ENCODE measurements at regions not wholly inside any gene's neighbourhood (a gene's known extent, or its start where the extent isn't known, plus 50 kb on each side); places are given as distances from the start of the nearest gene placed in this dataset.
A peak's percentile ranks its signal among the peaks of the same experiment; 100 is the strongest.

- no peak for DNase-seq (ENCODE audit: extremely low spot score, insufficient read length, low read depth)
- FAIRE-seq, result no peak
Observed at GRCh38 chr18:45167631-45168280, 447.5 kb upstream of the SLC14A2 start.

- FAIRE-seq, result no peak
- DNase-seq (ENCODE audit: extremely low spot score, insufficient read length, low read depth), result no peak
Observed at GRCh38 chr18:45168866-45169600, 446.2 kb upstream of the SLC14A2 start.

- DNase-seq (ENCODE audit: extremely low spot score, insufficient read length, low read depth) (no peak), FAIRE-seq (no peak)
Observed at GRCh38 chr18:45169610-45170009, 445.7 kb upstream of the SLC14A2 start.

GRCh38 chr18:45171679-45172191 lies 443.5 kb upstream of the SLC14A2 start:
- no peak for FAIRE-seq
- no peak for DNase-seq (ENCODE audit: extremely low spot score, insufficient read length, low read depth)

GRCh38 chr18:45173327-45173726 lies 441.9 kb upstream of the SLC14A2 start:
- peak; percentile 58 for FAIRE-seq
- DNase-seq (ENCODE audit: extremely low spot score, insufficient read length, low read depth), result no peak

- DNase-seq (ENCODE audit: extremely low spot score, insufficient read length, low read depth) (no peak), FAIRE-seq (peak; percentile 67)
Observed at GRCh38 chr18:45173799-45174519, 441.3 kb upstream of the SLC14A2 start.

- FAIRE-seq, result no peak
- no peak for DNase-seq (ENCODE audit: extremely low spot score, insufficient read length, low read depth)
Observed at GRCh38 chr18:45174629-45175136, 440.6 kb upstream of the SLC14A2 start.

GRCh38 chr18:45175511-45175910 lies 439.8 kb upstream of the SLC14A2 start:
- FAIRE-seq (no peak), DNase-seq (ENCODE audit: extremely low spot score, insufficient read length, low read depth) (no peak)

GRCh38 chr18:45186832-45187231 lies 428.4 kb upstream of the SLC14A2 start:
- no peak for DNase-seq (ENCODE audit: extremely low spot score, insufficient read length, low read depth)
- no peak for FAIRE-seq

GRCh38 chr18:45191795-45192194 lies 423.5 kb upstream of the SLC14A2 start:
- DNase-seq (ENCODE audit: extremely low spot score, insufficient read length, low read depth), result no peak
- no peak for FAIRE-seq

GRCh38 chr18:45197526-45197970 lies 417.7 kb upstream of the SLC14A2 start:
- FAIRE-seq, result peak; percentile 90
- DNase-seq (ENCODE audit: extremely low spot score, insufficient read length, low read depth), result peak; percentile 23

GRCh38 chr18:45198526-45198925 lies 416.8 kb upstream of the SLC14A2 start:
- FAIRE-seq (peak; percentile 15), DNase-seq (ENCODE audit: extremely low spot score, insufficient read length, low read depth) (no peak)

GRCh38 chr18:45201029-45201428 lies 414.2 kb upstream of the SLC14A2 start:
- FAIRE-seq, result no peak
- DNase-seq (ENCODE audit: extremely low spot score, insufficient read length, low read depth), result no peak

- FAIRE-seq (peak; percentile 9), DNase-seq (ENCODE audit: extremely low spot score, insufficient read length, low read depth) (no peak)
Observed at GRCh38 chr18:45201489-45201888, 413.8 kb upstream of the SLC14A2 start.

GRCh38 chr18:45202061-45202460 lies 413.2 kb upstream of the SLC14A2 start:
- FAIRE-seq, result no peak
- no peak for DNase-seq (ENCODE audit: extremely low spot score, insufficient read length, low read depth)

- DNase-seq (ENCODE audit: extremely low spot score, insufficient read length, low read depth), result no peak
- FAIRE-seq, result no peak
Observed at GRCh38 chr18:45203677-45204076, 411.6 kb upstream of the SLC14A2 start.

- DNase-seq (ENCODE audit: extremely low spot score, insufficient read length, low read depth), result no peak
- no peak for FAIRE-seq
Observed at GRCh38 chr18:45207328-45207727, 407.9 kb upstream of the SLC14A2 start.

GRCh38 chr18:45208164-45208563 lies 407.1 kb upstream of the SLC14A2 start:
- FAIRE-seq (no peak), DNase-seq (ENCODE audit: extremely low spot score, insufficient read length, low read depth) (no peak)

- DNase-seq (ENCODE audit: extremely low spot score, insufficient read length, low read depth) (peak; percentile 45), FAIRE-seq (peak; percentile 95)
Observed at GRCh38 chr18:45212181-45213039, 402.9 kb upstream of the SLC14A2 start.

- FAIRE-seq, result no peak
- DNase-seq (ENCODE audit: extremely low spot score, insufficient read length, low read depth), result no peak
Observed at GRCh38 chr18:45213040-45213333, 402.3 kb upstream of the SLC14A2 start.
